Body of pancreas (tissue), 4 donors: ENCODE measurements at regions not wholly inside any gene's neighbourhood (a gene's known extent, or its start where the extent isn't known, plus 50 kb on each side); places are given as distances from the start of the nearest gene placed in this dataset.

Experiments
- CTCF ChIP-seq, 7 experiments: fragments of 450-650 bp in 4 of 7; fragments of 200-600 bp in 3 of 7; sonication (generic) in 3 of 7; IDR thresholded peaks; one replicate each; pipeline ENCODE4 v1.5.1; 2016 to 2019; ENCODE audit warnings: antibody characterized with exemption in 7 of 7
- POLR2A ChIP-seq, 3 donors: fragments of 450-650 bp; IDR thresholded peaks; one replicate each; pipeline ENCODE4 v1.6.1; 2016; ENCODE audit warnings: antibody characterized with exemption in 3 of 3, mild to moderate bottlenecking in 2 of 3

GRCh38 chr5:124870070-124870469, 123.6 kb upstream of the ZNF608 start:
- TF ChIP-seq CTCF (IDR thresholded peaks at IDR 0.05) (no peak), POLR2A (IDR thresholded peaks at IDR 0.05) (no peak)
